Suprapubic skin (tissue), 4 donors: ENCODE measurements at regions not wholly inside any gene's neighbourhood (a gene's known extent, or its start where the extent isn't known, plus 50 kb on each side); places are given as distances from the start of the nearest gene placed in this dataset.

Source experiments
- DNase-seq, 2 donors: peaks; one replicate each; pipeline ENCODE4 v3.0.0-alpha.2; 2019; ENCODE audit warnings: low spot score in 2 of 2
- H3K27ac ChIP-seq: fragments of 200-600 bp; sonication (generic); one replicate; pipeline ENCODE4 v1.5.1; 2019
- H3K27me3 ChIP-seq: fragments of 200-600 bp; sonication (generic); one replicate; pipeline ENCODE4 v1.5.1; 2019
- H3K36me3 ChIP-seq: fragments of 200-600 bp; sonication (generic); one replicate; pipeline ENCODE4 v1.5.1; 2019
- H3K4me1 ChIP-seq: fragments of 200-600 bp; sonication (generic); one replicate; pipeline ENCODE4 v1.5.1; 2019
- H3K4me3 ChIP-seq: fragments of 200-600 bp; sonication (generic); one replicate; pipeline ENCODE4 v1.5.1; 2019; ENCODE audit warnings: mild to moderate bottlenecking
- H3K9me3 ChIP-seq: fragments of 200-600 bp; sonication (generic); one replicate; pipeline ENCODE4 v1.5.1; 2019
- EP300 ChIP-seq: sonication (generic); formaldehyde crosslinking; IDR thresholded peaks from one replicate; pipeline ENCODE4 v1.6.1; 2017; ENCODE audit warnings: antibody characterized with exemption
- POLR2A ChIP-seq, 2 donors: fragments of 450-650 bp; IDR thresholded peaks; one replicate each; pipeline ENCODE4 v1.6.1; 2017; ENCODE audit warnings: antibody characterized with exemption in 2 of 2, mild to moderate bottlenecking in 2 of 2, moderate library complexity in 2 of 2
- POLR2AphosphoS5 ChIP-seq, 3 donors: sonication (generic); formaldehyde crosslinking; IDR thresholded peaks; one replicate each; pipeline ENCODE4 v1.6.1; 2017; ENCODE audit warnings: antibody characterized with exemption in 3 of 3
- WGBS: methylation state at CpG from one replicate; pipeline ENCODE4 v1.1.5; 2018; 5-methylcytosine and 5-hydroxymethylcytosine counted together
- TF ChIP-seq, protein P1 (sequence below), 2 donors: fragments of 200-600 bp in 1 of 2; fragments of 450-650 bp in 1 of 2; sonication (generic) in 1 of 2; IDR thresholded peaks; one replicate each; pipeline ENCODE4 v1.5.1; 2016 to 2019; ENCODE audit warnings: antibody characterized with exemption in 2 of 2, mild to moderate bottlenecking in 1 of 2, moderate library complexity in 1 of 2

- H3K36me3 ChIP-seq: no peaks in the 10 kb centered on the region
- H3K27me3 ChIP-seq: no peaks in the 10 kb centered on the region
- TF ChIP-seq POLR2AphosphoS5 (IDR thresholded peaks at IDR 0.05) (no peak), POLR2A (IDR thresholded peaks at IDR 0.05) (no peak), EP300 (no peak)
- TF ChIP-seq, protein P1, sequence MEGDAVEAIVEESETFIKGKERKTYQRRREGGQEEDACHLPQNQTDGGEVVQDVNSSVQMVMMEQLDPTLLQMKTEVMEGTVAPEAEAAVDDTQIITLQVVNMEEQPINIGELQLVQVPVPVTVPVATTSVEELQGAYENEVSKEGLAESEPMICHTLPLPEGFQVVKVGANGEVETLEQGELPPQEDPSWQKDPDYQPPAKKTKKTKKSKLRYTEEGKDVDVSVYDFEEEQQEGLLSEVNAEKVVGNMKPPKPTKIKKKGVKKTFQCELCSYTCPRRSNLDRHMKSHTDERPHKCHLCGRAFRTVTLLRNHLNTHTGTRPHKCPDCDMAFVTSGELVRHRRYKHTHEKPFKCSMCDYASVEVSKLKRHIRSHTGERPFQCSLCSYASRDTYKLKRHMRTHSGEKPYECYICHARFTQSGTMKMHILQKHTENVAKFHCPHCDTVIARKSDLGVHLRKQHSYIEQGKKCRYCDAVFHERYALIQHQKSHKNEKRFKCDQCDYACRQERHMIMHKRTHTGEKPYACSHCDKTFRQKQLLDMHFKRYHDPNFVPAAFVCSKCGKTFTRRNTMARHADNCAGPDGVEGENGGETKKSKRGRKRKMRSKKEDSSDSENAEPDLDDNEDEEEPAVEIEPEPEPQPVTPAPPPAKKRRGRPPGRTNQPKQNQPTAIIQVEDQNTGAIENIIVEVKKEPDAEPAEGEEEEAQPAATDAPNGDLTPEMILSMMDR (IDR thresholded peaks at IDR 0.05): no peak
- H3K4me1 ChIP-seq: no peaks in the 10 kb centered on the region
- H3K4me3 ChIP-seq: no peak overlapping the region
- DNase-seq: no peak
- no peaks in the 10 kb centered on the region for H3K9me3 ChIP-seq
- H3K27ac ChIP-seq: no peak overlapping the region
- WGBS: 34% methylated on average over 2 of the region's 2 CpGs
These were observed 166.7 kb downstream of the TINAG start for GRCh38 chr6:54474898-54475297.

GRCh38 chr6:54481091-54481490, 172.8 kb downstream of the TINAG start:
- WGBS: 87% methylated on average over 3 of the region's 4 CpGs
- H3K27me3 ChIP-seq: no peaks in the 10 kb centered on the region
- DNase-seq: no peak
- H3K9me3 ChIP-seq: no peaks in the 10 kb centered on the region
- no peak overlapping the region for H3K4me3 ChIP-seq
- H3K27ac ChIP-seq: no peak overlapping the region
- H3K4me1 ChIP-seq: no peaks in the 10 kb centered on the region
- TF ChIP-seq, protein P1 (IDR thresholded peaks at IDR 0.05): no peak
- TF ChIP-seq POLR2A (IDR thresholded peaks at IDR 0.05): no peak
- no peak for TF ChIP-seq EP300
- no peak for TF ChIP-seq POLR2AphosphoS5 (IDR thresholded peaks at IDR 0.05)
- no peaks in the 10 kb centered on the region for H3K36me3 ChIP-seq

GRCh38 chr6:54491431-54491830, 183.2 kb downstream of the TINAG start:
- Histone ChIP-seq H3K4me1 (no peaks in the 10 kb centered on the region), H3K4me3 (no peak overlapping the region), H3K36me3 (no peaks in the 10 kb centered on the region), H3K27ac (no peak overlapping the region), H3K9me3 (peaks cover 4% of the 10 kb centered on the region), H3K27me3 (no peaks in the 10 kb centered on the region)
- WGBS: 53% methylated on average over 3 of the region's 3 CpGs
- TF ChIP-seq, protein P1 (IDR thresholded peaks at IDR 0.05): no peak
- TF ChIP-seq POLR2A (IDR thresholded peaks at IDR 0.05) (no peak), POLR2AphosphoS5 (IDR thresholded peaks at IDR 0.05) (no peak), EP300 (no peak)
- DNase-seq: no peak

GRCh38 chr6:54493138-54493537, 184.9 kb downstream of the TINAG start:
- no peak for DNase-seq
- Histone ChIP-seq H3K27me3 (no peaks in the 10 kb centered on the region), H3K4me1 (no peaks in the 10 kb centered on the region), H3K4me3 (no peak overlapping the region), H3K9me3 (peaks cover 4% of the 10 kb centered on the region), H3K36me3 (no peaks in the 10 kb centered on the region), H3K27ac (no peak overlapping the region)
- TF ChIP-seq, protein P1 (IDR thresholded peaks at IDR 0.05): no peak
- TF ChIP-seq POLR2A (IDR thresholded peaks at IDR 0.05) (no peak), EP300 (no peak), POLR2AphosphoS5 (IDR thresholded peaks at IDR 0.05) (no peak)

GRCh38 chr6:54503144-54503543, 194.9 kb downstream of the TINAG start:
- H3K27ac ChIP-seq: no peak overlapping the region
- H3K4me3 ChIP-seq: no peak overlapping the region
- 82% methylated on average over 1 of the region's 1 CpG for WGBS
- no peaks in the 10 kb centered on the region for H3K36me3 ChIP-seq
- H3K27me3 ChIP-seq: no peaks in the 10 kb centered on the region
- TF ChIP-seq, protein P1 (IDR thresholded peaks at IDR 0.05): no peak
- TF ChIP-seq EP300: no peak
- TF ChIP-seq POLR2A (IDR thresholded peaks at IDR 0.05): no peak
- no peak for TF ChIP-seq POLR2AphosphoS5 (IDR thresholded peaks at IDR 0.05)
- no peak for DNase-seq
- no peaks in the 10 kb centered on the region for H3K9me3 ChIP-seq
- H3K4me1 ChIP-seq: no peaks in the 10 kb centered on the region
